ENCODE measurements at regions not wholly inside any gene's neighbourhood (a gene's known extent, or its start where the extent isn't known, plus 50 kb on each side); places are given as distances from the start of the nearest gene placed in this dataset.
"Not testable (repeated sequence)": the region's sequence is repeated elsewhere in the genome, so short reads cannot be mapped to it uniquely, and the experiment has no call there.

- not testable (repeated sequence) for DNase-seq
These were observed 80.9 kb upstream of the ADORA2B start for GRCh38 chr17:15864061-15864460.

GRCh38 chr17:15864472-15864871, 80.5 kb upstream of the ADORA2B start:
- DNase-seq = not testable (repeated sequence)

- DNase-seq = not testable (repeated sequence)
These were observed 78.9 kb upstream of the ADORA2B start for GRCh38 chr17:15866015-15866414.

GRCh38 chr17:15867331-15867730, 77.6 kb upstream of the ADORA2B start:
- DNase-seq = not testable (repeated sequence)

DNA sequence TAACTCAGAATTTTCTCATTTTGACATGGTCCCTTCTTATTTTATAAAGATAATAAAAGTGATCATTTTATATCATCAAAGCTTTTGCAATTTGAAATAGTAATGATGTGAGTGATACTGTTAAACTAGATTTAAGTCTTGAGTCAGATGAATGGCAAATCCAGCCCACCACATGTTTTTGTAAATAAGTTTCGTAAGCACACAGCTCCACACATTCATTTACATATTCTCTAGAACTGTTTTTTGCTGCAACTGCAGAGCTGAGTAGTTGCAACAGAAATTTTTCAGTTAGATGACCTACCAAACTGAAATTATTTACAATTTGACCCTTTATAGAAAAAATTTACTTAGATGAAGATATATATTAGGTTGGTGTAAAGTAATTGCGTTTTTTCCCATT, 75.1 kb upstream of the ADORA2B start:
- DNase-seq = not testable (repeated sequence)

DNA sequence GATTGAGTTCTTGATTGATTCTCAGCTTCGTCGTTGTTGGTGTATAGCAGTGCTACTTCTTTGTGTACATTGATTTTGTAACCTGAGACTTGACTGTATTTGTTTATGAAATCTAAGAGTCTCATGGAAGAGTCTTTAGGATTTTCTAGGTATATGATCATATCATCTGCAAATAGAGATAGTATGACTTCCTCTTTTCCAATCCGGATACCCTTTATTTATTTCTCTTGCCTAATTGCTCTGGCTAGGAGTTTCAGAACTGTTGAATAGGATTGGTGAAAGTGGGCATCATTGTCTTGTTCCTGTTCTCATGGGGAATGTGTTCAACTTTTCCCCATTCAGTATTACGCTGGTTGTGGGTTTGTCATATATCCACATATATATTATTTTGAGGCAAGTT, 72.3 kb upstream of the ADORA2B start:
- DNase-seq = not testable (repeated sequence)

DNA sequence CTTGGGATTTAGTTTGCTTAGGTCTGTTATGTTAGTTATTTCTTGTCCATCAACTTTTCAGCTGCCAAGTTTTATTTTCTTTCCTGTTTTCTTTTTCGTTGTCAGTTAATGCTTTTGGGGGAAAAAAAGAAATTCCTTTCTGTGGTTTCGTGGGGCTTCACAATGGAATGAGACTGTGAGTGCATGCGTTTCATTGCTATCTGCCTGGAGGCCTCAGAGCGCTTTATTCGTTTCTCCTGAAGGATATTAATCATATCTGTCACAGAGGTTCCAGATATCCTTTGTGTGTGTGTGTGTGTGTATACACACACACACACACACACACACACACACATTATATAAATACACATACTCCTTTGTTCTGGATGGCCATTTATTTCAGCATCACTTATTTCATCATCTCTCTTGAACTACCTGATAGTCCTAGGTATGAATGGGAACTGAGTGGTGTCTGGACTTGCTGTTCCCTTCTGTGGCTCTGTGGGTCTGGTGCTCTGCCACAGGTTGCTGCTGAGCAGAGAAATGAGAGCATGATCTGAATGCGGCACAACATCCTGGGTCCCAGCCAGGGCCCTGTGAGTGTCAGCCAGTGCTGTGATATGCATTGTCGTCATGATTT, 66.9 kb upstream of the ADORA2B start:
- DNase-seq = not testable (repeated sequence)

GRCh38 chr17:15882058-15882720, 62.7 kb upstream of the ADORA2B start:
- DNase-seq = no peak

DNA sequence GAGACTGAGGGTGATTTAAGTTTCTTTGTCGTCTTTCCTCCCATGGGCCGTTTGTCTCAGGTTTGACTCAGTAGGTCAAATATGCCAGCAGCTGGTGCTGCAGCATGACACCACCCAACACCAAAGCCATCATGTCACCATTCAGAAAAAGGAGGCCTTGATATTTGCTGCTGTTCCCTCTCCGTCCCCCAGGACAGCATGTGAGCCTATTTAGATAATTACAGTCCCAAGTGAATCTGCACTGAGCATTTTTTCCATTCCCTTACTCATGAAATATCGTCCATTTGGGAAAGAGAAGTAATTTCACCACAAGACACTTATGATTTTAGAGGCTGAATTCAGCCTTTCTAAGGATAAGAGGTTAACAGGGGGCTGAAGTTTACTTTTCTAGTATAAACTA, 62.2 kb upstream of the ADORA2B start:
- DNase-seq = no peak

DNA sequence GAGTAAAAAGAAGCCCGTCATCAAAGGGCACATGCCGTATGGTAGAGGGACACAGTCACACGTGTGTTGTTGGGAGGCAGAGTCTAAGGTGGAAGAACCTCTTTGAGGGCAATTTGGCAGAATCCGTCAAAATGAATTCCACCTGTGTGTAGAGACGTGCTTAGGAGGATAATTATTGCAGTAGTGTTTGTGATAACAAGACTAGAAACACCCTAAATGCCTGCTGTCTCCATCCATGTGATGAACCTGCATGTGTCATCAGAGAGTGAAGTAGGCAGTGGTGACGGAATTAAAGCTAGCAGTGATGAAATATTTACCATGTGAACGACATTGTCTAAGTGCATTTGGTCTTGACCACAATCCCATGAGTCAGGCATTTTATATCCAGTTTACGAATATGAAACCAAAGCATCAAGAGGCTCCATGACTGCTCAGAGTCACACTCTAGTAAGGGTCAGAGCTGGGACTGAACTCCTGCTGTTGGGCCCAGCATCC, 61.3 kb upstream of the ADORA2B start:
- DNase-seq = no peak

DNA sequence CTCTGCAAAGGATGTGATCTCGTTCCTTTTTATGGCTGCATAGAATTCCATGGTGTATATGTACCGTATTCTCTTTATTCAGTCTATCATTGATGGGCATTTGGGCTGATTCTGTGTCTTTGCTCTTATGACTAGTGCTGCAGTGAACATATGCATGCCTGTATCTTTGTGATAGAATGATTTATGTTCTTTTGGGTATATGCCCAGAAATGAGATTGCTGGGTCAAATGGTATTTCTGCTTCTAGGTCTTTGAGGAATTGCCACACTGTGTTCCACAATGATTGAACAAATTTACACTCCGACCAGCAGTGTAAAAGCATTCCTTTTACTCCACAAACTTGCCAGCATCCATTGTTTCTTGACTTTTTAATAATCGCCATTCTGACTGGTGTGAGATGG, 60.2 kb upstream of the ADORA2B start:
- DNase-seq = peak; percentile 22

DNA sequence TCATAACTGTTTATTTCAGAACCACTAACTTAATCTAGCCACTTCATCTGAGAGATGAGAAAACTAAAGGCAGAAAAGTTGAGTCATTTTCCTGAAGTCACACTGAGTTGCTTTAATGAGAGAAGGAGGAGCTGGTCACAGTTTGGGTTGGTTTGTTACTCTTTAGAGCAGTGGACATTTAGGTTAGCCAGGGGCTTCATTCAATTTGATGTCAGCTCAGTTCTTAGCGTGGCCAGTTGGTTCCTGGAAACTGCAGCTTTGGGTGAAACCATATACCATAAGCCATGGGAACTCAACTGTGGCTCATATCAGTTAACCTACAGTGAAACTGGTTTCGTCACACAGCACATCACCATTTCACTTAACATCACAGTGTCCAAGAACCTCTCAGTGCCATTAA, 59.2 kb upstream of the ADORA2B start:
- peak; percentile 18 for DNase-seq

GRCh38 chr17:15886221-15886620, 58.7 kb upstream of the ADORA2B start:
- no peak for DNase-seq

DNA sequence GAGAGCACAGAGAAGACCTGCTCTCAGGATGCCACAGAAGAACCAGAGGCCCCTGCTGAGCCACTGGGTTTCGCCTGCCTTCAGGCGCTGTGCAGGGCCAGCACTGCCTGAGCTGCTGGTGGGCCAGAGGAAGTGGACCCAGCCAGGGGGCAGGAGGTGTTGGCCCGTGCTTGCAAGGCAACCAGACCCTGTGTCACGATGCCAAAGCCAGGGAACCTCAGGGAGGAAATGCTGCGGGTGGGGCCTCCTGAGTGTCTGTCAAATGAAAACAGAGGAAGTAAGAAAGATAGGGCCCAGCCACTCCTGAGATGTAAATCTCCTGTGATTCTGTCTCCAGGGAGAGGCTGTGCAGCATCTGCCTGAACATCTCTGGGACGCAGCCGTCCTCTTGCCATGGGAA, 58.1 kb upstream of the ADORA2B start:
- DNase-seq = no peak

- DNase-seq = no peak
These were observed 56.5 kb upstream of the ADORA2B start for GRCh38 chr17:15888436-15888835.

DNA sequence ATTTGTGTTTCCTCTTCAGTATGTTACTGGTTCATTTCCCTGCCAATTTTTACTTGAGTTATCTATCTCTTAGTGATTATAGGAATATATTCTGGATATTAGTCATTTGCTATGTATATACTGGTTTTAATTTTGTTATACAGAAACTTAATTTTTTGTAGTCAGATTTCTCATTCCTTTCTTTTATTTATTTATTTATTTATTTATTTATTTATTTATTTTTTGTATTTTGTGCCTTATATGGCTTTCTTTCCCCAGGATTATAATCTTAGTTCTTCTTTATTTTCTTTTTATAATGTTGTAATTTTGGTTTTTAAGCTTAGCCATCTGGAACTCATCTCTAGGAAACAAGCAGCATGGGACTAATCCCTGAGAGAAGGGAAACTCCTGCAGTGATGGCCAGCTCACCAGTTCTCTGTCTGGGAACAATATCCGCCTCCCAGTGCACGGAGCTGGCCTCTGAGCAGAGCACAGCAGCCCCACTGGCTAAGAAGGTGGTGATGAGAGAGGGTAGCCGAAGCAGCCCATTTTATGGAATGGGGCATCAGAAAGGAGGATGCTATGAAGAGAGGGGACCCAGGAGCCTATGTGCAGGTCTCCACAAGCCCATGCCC, 54.5 kb upstream of the ADORA2B start:
- no peak for DNase-seq

DNA sequence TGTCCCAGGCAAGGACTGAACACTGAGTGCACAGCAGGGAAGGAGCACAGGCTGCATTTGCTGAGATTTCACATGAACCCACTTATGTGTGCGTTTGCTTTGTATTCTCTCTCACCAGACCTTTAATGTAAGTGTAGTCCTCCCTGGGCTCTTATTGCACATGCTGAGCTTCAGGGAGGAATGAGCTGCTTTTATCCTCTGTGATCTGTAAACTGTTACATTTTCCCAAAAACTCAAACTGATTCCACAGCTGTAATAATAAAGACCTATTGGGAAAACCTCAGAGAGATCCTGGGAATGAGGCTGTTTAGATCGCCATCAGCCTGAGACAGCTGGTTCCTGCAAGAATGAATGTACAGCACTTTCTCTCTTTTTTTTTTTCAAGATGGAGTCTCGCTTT, 53.6 kb upstream of the ADORA2B start:
- DNase-seq = no peak

DNA sequence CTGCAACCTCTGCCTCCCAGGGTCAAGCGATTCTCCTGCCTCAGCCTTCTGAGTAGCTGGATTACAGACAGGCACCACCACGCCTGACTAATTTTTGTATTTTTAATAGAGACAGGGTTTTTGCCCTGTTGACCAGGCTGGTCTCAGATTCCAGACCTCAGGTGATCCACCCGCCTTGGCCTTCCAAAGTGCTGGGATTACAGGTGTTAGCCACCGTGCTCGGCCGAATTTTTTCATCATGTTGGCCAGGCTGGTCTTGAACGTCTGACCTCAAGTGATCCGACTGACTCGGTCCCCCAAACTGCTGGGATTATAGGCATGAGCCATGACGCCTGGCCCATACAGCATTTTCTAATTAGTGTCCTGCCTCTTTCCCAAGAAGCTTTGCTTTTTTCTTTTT, 52.7 kb upstream of the ADORA2B start:
- no peak for DNase-seq

DNA sequence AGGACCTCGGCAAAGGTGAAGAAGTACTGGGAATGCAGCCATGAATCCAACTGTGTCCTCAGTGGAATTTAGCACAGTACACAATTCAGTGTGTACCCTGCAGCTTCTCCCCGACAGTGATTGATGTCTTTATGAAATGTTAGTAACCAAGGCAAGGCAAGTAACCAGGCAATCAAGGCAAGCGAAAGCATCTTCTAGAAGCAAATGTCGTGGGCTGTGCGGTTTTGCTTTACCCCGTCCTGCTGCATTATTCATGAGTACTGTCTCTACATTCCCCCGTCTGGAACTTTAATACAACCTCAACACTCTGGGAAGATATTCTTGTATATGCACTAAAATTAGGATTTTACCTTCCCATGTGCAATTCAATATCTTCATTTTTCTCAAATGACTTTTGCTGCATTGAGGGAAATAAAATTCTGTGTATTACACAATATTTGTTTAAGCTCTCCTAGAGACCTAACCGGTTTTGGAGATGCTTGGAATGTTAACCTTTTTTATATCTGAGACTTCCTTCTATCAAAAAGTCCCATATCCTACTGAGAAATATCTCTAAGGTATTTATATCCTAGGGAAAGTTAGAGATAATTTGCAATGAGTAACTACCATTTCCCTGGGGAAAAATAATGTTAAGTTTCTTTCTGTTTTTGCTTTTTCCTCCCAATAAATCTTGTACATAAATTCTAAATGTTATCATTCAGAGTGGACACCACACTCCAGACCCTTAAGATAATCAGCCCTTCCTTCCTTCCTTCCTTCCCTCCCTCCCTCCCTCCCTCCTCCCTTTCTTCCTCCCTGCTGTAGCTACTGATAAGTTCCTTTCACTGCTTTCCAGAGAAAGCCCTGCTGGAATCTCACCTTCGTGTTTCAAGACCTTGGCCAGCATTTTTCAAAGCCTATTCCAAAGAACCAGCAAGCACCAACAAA, 51.9 kb upstream of the ADORA2B start:
- DNase-seq = no peak

DNA sequence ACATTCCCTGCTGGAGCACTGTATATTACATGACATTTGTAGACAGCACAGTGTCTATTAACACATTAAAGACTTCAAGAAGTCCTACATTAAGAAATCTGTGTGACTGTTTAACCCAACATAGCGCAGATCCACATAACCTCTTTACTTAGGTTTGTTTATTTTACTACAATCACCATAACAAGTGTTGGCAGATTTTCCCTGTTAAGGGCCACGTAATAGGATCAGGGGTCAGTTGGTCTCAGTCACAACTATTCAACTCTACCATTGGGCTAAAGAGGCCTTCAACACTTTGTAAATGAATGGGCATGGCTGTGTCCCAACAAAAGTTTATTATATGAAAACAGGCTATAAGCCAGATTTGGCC, 51.3 kb upstream of the ADORA2B start:
- no peak for DNase-seq

GRCh38 chr17:15894258-15894657, 50.7 kb upstream of the ADORA2B start:
- DNase-seq = no peak

DNA sequence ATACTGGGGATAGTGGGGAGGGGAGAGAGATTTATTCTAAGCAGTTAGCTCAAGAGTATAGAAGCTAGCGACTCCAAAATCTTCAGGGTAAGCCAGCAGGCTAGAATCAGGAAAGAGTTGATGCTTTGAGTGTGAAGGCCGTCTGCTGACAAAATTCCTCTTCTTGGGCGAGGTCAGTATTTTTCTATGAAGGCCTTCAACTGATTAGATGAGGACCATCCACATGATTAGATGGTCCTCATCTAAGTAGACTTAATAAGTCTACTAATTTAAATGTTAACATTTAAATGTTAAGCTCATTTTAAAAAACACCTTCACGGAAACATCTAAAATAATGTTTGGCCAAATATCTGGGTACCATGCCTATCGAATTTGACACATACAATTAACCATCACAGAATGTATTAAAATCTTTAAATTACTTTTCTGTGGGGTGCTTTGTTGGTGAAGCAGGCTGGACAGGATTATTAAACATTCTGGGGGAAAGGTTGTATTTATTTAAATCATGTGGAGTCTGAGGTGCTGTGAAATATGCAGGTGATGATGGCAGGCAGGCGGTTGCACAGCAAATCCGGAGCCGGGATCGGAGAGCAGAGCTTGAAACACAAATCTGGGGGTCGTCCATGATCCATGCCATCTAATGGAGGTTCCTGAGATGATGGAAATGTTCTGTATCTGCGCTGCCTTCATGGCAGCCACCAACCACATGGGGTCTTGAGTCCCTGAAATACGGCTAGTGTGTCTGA, 49.8 kb upstream of the ADORA2B start:
- no peak for DNase-seq
